ENCODE measurements at regions not wholly inside any gene's neighbourhood (a gene's known extent, or its start where the extent isn't known, plus 50 kb on each side); places are given as distances from the start of the nearest gene placed in this dataset.

- H3K36me3 Mint-ChIP-seq (ENCODE audit: low read depth) = no peaks in the 10 kb centered on the region
- ChIA-PET CTCF (no interaction called here), POLR2A (no interaction called here)
- no peaks in the 10 kb centered on the region for H3K9me3 Mint-ChIP-seq
- H3K27me3 Mint-ChIP-seq = no peaks in the 10 kb centered on the region
- DNase-seq (no peak), ATAC-seq (ENCODE audit: low read depth) (no peak)
- H3K4me3 Mint-ChIP-seq = no peak overlapping the region
- no peak overlapping the region for H3K27ac Mint-ChIP-seq
- H3K4me1 Mint-ChIP-seq = no peaks in the 10 kb centered on the region
- intact Hi-C loops (cut with micrococcal nuclease) = no loop called here
- TF ChIP-seq CTCF (IDR thresholded peaks at IDR 0.05) = no peak
Observed at GRCh38 chr2:194567661-194568017, 1089.4 kb upstream of the SLC39A10 start.

GRCh38 chr2:194566907-194567660 is 1089.9 kb upstream of the SLC39A10 start:
- DNase-seq (no peak), ATAC-seq (ENCODE audit: low read depth) (no peak)
- H3K9me3 Mint-ChIP-seq = no peaks in the 10 kb centered on the region
- CTCF ChIA-PET = no interaction called here
- no peak overlapping the region for H3K27ac Mint-ChIP-seq
- intact Hi-C loops (cut with micrococcal nuclease) = no loop called here
- no peaks in the 10 kb centered on the region for H3K4me1 Mint-ChIP-seq
- H3K36me3 Mint-ChIP-seq (ENCODE audit: low read depth) = no peaks in the 10 kb centered on the region
- POLR2A ChIA-PET = no interaction called here
- no peak for TF ChIP-seq CTCF (IDR thresholded peaks at IDR 0.05)
- no peaks in the 10 kb centered on the region for H3K27me3 Mint-ChIP-seq
- H3K4me3 Mint-ChIP-seq = no peak overlapping the region

GRCh38 chr2:194564422-194564821 is 1092.6 kb upstream of the SLC39A10 start:
- intact Hi-C loops (cut with micrococcal nuclease) = no loop called here
- Mint-ChIP-seq H3K4me1 (no peaks in the 10 kb centered on the region), H3K36me3 (ENCODE audit: low read depth) (no peaks in the 10 kb centered on the region), H3K27me3 (no peaks in the 10 kb centered on the region), H3K27ac (no peak overlapping the region), H3K9me3 (no peaks in the 10 kb centered on the region), H3K4me3 (no peak overlapping the region)
- ATAC-seq (ENCODE audit: low read depth) = no peak
- no peak for TF ChIP-seq CTCF (IDR thresholded peaks at IDR 0.05)
- DNase-seq = no peak
- ChIA-PET POLR2A (no interaction called here), CTCF (no interaction called here)

GRCh38 chr2:194562329-194562728 is 1094.7 kb upstream of the SLC39A10 start:
- no peak overlapping the region for H3K4me3 Mint-ChIP-seq
- H3K36me3 Mint-ChIP-seq (ENCODE audit: low read depth) = no peaks in the 10 kb centered on the region
- no peak overlapping the region for H3K27ac Mint-ChIP-seq
- intact Hi-C loops (cut with micrococcal nuclease) = no loop called here
- no peak for TF ChIP-seq CTCF (IDR thresholded peaks at IDR 0.05)
- no peak for ATAC-seq (ENCODE audit: low read depth)
- no peak for DNase-seq
- ChIA-PET POLR2A (no interaction called here), CTCF (no interaction called here)
- H3K9me3 Mint-ChIP-seq = no peaks in the 10 kb centered on the region
- H3K4me1 Mint-ChIP-seq = no peaks in the 10 kb centered on the region
- H3K27me3 Mint-ChIP-seq = no peaks in the 10 kb centered on the region

- Mint-ChIP-seq H3K4me1 (no peaks in the 10 kb centered on the region), H3K27ac (no peak overlapping the region), H3K9me3 (no peaks in the 10 kb centered on the region), H3K36me3 (ENCODE audit: low read depth) (no peaks in the 10 kb centered on the region), H3K4me3 (no peak overlapping the region), H3K27me3 (no peaks in the 10 kb centered on the region)
- no peak for DNase-seq
- ATAC-seq (ENCODE audit: low read depth) = no peak
- intact Hi-C loops (cut with micrococcal nuclease) = no loop called here
- POLR2A ChIA-PET = no interaction called here
- CTCF ChIA-PET = no interaction called here
- TF ChIP-seq CTCF (IDR thresholded peaks at IDR 0.05) = no peak
Observed at GRCh38 chr2:194559964-194560363, 1097.1 kb upstream of the SLC39A10 start.
